HG02981 (cell line): ENCODE measurements at regions not wholly inside any gene's neighbourhood (a gene's known extent, or its start where the extent isn't known, plus 50 kb on each side); places are given as distances from the start of the nearest gene placed in this dataset.
A peak's percentile ranks its signal among the peaks of the same experiment; 100 is the strongest.
"Not testable (repeated sequence)": the region's sequence is repeated elsewhere in the genome, so short reads cannot be mapped to it uniquely, and the experiment has no call there.

Source experiments
- ATAC-seq: cut with Tn5 transposase; IDR thresholded peaks from one replicate; pipeline ENCODE4 v1.9.1; 2021; ENCODE audit warnings: mild to moderate bottlenecking, moderate library complexity; ENCODE audit not compliant: unreplicated experiment

DNA sequence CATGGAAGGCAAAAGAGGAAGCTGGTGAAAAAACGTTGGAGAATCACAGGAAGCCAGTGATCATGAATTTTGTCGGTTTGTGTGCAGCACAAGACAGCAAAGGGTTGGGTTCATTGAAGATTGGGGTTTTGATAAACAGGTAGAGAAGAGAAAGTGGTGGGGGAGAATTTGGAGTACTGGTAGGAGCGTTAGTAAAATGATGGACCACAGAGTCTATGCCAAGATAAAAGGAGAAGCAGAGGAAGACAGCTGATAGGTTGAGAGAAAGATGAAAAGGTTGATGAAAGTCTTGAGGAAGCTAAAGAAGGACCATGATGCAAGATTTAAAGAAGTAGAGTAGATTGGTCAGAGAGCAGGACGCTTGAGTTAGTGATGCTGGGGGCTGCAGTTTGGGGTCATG, 156.8 kb upstream of the POU3F1 start:
- no peak for ATAC-seq

DNA sequence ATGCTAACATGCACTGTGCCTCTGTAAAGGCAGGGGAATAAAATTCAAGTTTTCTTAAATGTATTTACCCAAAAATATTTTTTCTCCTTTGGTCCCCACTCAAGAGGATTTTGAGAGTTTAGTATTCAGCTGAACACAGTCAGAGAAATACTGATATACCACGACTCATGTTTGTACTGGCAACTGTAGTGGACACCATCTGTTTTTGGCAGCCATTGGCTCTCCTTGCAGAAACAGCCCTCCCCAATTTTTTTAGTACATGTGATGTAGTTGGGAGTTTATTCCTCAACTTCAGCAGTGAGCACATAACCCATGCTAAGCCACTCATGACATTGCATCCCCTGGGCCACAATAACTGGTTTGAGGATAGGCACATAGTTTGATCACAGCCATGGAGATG, 154.8 kb upstream of the POU3F1 start:
- no peak for ATAC-seq

DNA sequence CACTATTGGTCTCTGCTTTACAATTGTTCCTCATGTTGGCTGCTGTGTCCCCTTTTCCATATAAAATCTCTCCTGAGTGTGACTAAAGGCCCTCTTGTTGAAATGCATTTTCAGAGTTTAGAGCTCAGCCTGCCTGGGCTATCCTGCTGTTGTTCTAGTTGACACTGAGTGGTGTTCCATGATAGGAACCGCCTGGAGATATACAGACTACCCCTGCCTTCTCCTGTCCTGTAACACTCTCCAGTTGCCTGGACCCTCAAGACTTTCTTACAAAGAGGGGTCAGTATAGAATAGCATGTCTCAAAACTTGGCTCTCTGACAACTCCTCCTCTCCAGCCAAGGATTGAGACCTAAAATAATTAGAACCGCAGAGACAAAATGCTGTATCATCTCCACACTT, 152.0 kb upstream of the POU3F1 start:
- no peak for ATAC-seq

DNA sequence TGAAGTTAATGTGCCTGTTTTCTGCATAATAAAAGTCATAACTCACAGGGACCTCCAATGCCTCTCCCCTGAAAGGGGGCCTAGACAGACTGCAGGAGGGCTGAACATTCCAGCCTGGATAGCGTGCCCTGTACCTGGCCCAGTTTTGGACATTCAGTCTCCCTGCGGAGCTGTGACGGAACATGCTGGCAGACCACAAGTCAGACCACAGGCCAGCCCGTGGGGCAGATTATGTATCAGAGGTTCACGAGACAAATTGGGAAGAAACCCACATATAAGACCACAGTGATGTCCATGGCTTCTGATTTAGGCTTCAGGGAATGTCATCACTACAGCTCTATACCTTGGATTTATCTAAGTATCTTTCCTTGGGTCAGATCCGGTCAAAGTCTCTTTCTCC, 151.5 kb upstream of the POU3F1 start:
- ATAC-seq: no peak

DNA sequence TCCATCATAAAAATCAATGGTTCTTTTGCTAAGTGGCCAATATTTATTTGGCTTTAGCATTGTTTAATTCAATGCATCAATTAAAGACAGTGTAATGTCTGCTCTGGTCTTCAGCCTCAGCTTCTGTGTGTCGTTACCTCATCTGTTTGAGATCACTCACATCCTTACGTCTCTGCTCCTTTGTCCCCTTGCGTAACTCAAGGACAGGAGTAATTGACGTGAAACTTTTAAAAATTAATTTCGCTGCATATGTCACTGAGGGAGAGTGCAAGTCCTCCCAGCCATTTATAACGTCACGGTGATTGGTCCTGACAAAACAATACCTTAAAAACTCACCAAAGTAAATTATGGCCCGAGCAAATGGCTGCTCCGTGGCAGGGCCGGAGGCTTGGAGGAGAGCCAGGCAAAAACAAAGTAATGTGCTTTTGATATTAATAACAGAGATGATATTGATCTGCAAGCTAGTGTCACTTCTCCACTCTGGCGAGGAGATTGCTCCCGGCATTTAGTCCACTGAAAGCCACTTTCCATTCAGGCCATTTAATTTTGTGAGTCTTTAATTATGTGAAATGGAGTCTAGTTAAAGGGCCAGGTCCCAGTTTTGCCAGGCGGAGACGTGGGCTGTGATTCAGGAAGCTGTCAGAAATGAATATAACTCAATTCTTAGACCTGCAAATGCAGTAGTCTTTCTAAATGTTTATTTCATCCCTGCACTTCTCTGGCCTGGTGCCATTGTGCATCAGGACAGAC, 150.9 kb upstream of the POU3F1 start:
- ATAC-seq: no peak

DNA sequence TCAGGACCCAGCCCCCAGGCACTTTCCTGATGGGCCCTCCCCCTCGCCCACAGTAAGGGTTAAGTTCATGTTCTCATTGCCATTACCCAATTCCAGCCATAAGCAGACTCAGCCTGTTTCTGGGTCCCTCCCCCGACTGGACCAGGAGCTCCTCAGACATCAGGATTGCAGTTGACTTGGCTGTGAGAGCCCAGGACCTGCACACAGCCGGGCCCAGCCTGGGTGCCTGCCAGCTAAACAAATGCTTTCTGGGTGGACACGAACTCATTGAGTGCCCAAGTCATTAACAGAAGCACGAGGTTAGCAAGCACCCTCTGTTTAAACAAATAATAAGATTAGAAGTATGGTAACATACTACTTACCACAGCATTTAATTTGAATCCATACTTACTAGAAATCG, 147.9 kb upstream of the POU3F1 start:
- no peak for ATAC-seq

DNA sequence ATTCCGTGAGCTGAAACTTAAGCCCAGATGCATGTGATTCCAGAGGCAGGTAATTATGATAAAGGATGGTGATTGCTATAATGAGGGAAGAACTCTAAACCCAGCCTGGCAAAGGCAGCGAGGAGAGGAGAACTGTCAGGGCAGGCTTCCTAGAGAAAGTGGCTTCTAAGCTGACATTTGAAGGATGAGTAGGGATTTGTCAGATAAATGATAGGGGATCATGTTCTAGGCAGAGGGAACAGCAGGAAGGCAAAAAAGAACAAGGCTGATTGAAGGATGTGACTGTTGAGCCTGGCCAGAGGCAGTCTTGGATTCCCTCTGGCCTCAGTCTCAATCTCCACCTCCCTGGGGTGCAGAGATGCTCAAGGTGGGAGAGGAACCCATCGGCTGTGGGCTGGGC, 146.4 kb upstream of the POU3F1 start:
- no peak for ATAC-seq

DNA sequence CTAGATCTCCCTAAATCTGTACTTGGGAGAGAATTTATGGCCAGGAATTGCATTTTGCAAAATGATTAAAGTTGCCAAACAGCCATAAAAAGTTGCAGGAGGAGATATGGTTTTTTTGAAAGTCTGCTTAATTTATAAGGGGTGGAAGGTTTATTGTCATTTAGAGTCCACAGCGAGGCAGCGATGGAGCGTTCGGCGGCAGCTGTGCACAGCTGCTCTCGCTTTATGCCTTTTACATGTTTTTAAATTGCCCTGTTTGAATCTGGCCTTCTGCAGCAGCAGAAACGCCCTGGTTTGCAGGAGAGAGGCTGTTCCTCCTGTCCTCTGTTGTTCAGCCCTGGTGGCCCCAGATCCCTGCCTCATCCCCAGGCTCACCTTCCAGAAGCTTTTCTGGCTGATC, 144.9 kb upstream of the POU3F1 start:
- ATAC-seq: no peak

DNA sequence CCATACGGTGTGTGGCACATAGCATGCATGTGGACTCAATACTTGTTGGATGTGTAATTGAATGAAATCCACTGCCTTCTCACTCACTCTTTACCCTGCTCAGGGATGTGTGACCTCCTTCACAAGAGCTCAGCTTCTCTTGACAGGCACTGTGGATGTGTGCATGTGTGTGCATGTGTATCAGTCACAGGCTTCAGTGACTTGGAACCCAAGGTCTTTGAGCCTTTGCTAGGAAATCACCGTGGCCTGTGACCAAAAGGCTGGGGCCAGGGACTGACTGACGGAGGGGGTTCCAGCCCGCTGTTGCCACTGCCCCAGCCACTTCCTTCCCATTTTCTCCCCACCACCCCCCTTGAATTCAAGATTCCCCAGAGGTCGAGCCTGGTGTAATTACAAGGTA, 144.4 kb upstream of the POU3F1 start:
- ATAC-seq: no peak

DNA sequence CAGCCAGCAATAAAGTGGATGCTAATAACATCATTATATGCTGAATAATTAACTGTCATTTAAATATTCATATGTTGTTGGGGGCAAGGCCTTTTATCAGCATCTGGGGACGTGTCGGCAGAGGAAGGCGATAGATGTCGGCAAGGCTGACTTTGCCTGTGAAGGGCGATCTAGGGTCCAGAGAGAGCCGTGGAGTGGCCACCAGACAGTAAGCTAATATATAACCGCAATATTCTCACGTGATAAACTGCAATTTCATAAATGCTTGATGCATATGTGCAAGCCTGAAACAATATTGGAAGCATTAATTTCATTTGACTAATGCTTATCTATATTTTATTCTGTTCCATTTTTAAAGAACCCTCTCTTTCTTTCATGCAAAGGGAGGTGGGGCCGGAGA, 141.0 kb upstream of the POU3F1 start:
- ATAC-seq: no peak

DNA sequence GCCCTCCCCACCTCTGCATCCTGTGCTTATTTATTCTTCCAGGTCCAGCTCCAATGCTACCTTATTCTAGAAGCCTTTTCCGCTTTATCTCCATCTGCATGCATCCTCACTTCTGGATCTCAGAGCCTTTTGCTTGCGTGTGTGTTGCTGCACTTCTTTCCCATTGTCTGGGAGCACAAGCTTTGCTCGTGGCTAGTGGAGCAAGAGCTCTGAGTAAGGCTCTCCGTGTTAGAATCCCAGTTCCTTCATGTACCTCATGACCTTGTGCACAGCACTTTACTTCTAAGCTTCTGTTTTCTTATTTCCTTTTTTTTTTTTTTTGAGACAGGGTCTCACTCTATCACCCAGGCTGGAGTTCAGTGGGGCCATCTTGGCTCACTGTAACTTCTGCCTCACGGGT, 140.0 kb upstream of the POU3F1 start:
- ATAC-seq: no peak

DNA sequence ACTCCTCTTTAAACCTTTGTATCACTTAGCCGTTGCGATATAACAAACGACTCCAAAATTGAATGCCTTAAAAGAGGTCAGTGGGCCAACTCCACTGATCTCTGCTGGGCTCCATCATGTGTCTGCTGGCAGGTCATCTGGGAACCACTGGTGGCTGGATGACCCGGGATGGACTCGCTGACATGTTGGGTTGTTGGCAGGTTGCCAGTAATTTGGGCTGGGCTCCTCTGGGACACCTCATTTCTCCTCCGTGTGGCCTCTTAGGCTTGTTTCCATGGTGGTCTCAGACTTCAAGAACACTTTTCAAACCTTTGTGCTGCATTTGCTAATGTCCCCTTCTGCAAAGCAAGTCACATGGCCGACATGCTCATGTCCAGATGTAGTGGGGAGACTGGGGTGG, 139.3 kb upstream of the POU3F1 start:
- no peak for ATAC-seq

DNA sequence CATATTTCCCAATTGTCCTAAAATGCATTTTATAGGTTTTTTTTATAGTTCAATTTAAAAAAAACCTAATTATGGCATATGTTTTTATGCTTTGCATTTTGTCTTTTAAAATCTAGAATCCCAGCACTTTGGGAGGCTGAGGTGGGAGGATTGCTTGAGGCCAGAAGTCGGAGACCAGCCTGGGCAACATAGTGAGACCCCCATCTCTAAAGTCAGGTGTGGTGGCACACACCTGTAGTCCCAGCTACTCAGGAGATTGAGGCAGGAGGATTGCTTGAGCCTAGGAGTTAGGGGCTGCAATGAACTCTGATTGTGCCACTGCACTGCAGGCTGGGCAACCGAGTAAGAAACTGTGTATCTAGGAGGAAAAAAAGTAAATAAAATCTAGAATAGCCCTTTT, 137.2 kb upstream of the POU3F1 start:
- ATAC-seq: no peak

DNA sequence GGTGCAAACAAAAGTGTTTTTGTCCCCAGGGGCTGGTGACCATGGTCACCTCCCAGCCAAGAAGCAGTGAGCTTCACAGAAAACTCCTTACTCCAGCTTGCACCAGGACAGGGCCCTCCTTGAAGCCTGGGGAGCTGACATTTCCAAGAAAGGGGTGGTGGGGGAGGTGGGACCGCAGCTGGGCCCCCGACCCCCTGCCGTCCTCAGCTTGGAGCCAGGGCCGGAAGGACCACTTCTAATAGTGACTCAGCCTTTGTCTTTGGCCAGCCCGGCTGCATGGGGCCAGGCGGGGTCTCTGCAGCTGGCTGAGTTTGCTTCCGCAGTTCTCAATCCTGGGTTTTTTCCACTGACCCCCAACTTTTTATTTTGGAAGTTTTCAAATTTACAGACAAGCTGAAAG, 136.5 kb upstream of the POU3F1 start:
- no peak for ATAC-seq

DNA sequence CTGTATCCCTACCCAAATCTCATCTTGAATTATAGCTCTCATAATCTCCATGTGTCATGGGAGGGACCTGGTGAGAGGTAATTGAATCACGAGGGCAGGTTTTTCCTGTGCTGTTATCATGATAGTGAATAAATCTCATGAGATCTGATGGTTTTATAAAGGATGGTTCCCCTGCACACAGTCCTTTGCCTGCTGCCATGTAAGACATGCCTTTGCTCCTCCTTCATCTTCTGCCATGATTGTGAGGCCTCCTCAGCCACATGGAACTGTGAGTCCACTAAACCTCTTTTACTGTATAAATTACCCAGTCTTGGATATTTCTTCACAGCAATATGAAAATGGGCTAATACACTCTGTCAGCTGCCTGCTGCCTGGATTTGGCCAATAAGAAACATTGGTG, 133.8 kb upstream of the POU3F1 start:
- ATAC-seq: not testable (repeated sequence)

DNA sequence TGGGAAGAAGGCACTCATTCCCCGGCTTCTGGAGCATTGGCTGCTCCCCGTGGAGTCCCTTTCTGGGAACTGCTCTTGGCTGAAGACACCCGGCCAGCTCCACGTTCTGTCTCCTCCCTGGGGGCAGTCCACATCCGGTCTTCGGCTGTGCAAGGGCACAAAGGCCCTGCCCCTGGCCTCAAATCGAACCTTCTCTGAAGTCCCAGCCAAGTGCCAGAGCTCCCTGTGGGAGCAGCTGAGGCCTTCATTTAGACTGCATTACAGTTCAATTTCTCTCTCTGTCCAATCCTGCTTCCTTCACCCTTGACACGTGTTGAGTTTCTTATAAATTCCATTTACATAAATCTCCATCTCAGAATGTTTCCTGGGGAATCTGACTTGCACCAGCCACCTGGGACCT, 132.9 kb upstream of the POU3F1 start:
- ATAC-seq: no peak

DNA sequence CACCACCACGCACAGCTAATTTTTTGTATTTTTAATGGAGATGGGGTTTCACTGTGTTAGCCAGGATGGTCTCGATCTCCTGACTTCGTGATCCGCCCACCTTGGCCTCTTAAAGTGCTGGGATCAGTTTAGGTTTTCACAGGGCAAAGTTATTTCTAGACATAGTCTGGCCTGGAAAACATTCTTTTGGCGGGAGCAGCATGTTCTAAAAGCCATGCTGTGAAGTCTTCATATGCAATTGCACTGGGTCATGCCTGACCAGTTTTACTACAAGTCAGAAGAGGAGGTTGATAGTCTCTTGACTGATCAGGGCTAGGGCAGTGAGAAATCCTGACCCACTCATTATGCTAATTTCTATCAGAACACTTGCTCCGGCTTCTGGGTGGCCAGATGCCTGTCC, 131.6 kb upstream of the POU3F1 start:
- no peak for ATAC-seq

DNA sequence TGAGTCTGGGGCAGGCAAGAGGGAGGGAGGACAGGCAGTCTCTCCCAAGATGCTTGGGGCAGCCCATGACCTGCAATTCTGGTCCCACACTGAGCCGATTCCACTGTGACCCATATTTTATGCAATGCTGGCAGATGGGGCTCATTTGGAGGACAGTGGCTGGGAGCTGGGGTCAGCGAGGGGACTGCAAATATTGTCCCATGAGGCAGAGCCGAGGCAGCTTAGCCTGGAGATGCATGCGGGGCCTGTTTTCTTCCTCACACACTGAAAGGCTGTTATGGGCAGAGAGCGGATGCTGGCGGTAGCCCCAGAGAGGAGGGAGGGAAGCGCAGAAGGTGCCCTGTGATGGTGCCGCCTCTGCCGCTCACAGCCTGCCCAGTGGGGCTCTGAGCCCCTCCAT, 128.5 kb upstream of the POU3F1 start:
- ATAC-seq: no peak

DNA sequence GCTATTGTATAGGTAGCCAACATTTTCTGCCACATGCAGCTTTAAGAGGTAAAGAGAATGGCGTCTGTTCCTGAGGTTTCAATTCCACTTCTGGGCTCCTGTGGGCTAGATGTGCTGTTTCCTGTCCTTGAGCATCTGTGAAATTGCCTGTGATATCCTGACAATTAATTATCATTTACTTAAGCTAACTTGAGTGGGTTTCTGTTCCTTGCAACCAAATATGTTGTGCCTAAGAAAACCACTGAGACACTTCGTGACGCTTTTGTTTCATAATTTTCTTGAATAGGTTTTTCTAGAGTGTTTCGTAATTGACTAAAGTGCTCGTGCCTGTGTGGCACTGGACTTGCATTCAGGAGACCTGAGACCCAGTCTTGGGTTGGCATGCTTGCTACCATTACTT, 127.3 kb upstream of the POU3F1 start:
- no peak for ATAC-seq

DNA sequence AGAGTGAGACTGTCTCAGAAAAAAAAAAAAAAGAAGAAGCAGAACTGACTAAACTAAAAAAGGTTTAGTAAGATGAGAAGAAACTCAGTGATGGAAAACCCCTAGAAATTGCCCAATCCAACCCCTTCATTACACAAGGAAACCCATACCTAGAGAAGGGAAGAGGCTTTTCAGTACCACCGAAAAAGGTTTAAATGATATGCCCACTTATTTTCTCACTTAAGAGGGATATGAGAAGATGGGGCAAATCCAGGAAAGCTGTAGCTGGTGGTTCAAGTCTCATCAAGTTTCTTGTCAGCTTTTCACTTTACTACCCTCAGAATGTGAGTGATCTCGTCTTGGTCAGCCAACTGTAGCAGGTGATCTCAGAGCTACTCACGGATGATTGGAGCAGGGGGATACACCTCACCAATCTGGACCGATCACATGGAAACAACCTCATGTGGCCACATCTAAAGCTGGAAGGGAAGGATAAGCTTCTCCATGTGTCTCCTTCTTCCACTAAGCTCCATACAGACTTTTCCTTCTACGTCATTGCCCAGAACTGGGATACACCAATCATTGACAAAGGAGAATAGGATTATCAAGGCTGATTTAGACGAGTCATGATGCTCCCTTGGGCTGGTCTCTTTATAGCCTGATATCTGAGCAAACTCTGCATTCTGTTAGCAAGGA, 126.7 kb upstream of the POU3F1 start:
- ATAC-seq: peak; percentile 59

DNA sequence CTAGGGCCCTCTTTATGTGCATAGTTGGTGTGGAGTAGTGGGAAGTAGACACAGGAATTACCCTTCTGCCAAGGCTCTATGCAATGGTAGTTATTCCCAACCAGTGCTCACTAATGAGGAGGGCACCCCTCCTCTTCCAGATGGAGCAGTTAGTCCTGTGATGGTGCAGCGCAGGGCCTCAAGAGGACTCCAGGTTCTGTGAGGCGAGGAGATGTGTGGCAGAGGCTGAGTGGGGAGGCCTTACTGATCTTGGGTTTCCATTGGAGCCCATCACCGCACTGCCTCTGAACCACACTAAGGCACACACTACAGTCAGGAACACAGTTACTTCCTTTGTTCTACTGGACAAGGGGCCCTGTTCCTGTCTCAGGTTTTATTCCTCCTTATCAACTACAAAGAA, 122.5 kb upstream of the POU3F1 start:
- no peak for ATAC-seq

DNA sequence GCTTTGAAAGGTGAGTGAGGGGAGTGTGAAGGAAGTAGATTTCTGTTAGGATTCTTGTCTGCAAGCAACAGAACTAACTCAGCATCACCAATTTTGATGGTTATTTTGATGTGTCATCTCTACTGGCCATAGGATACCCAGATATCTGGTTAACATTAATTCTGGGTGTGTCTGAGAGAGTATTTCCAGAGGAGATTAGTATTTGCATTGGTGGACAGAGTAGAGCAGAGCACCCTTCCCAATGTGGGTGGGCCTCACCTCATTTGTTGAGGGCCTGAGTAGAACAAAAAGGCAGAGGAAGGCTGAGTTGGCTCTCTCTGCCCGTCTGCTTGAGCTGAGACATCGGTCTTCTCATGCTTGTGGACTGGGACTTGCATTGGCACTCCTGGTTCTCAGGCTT, 121.8 kb upstream of the POU3F1 start:
- no peak for ATAC-seq

DNA sequence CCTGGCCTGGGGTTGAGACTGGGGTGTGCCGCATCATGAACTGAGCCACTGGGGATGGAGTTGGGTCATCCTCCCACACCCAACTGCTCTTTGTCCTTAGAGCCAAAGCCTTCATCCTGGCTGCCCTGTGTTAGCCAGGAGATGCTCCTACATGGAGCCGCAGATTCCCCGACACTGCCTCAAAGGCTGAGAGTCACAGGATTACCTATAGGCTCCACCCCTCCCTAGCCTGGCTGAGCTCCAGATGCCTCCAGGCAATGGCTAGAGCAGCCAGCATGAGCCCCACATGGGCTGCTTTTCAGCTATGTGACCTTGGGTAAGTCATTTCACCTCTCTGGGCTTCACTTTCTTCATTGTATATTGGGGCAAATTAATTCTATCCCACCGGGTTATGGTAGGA, 119.9 kb upstream of the POU3F1 start:
- ATAC-seq: no peak
